HG02610 (cell line): ENCODE measurements at regions not wholly inside any gene's neighbourhood (a gene's known extent, or its start where the extent isn't known, plus 50 kb on each side); places are given as distances from the start of the nearest gene placed in this dataset.
"Not testable (repeated sequence)": the region's sequence is repeated elsewhere in the genome, so short reads cannot be mapped to it uniquely, and the experiment has no call there.

Experiments
- ATAC-seq: cut with Tn5 transposase; IDR thresholded peaks from one replicate; pipeline ENCODE4 v1.9.1; 2021; ENCODE audit warnings: mild to moderate bottlenecking, moderate library complexity; ENCODE audit not compliant: unreplicated experiment

- no peak for ATAC-seq
Measured at GRCh38 chr4:130698251-130698650, 1602.3 kb downstream of the C4orf33 start.

GRCh38 chr4:130699004-130699403 is 1603.1 kb downstream of the C4orf33 start:
- no peak for ATAC-seq

GRCh38 chr4:130703211-130703935 is 1607.4 kb downstream of the C4orf33 start:
- no peak for ATAC-seq

GRCh38 chr4:130705023-130705422 is 1609.1 kb downstream of the C4orf33 start:
- no peak for ATAC-seq

GRCh38 chr4:130712038-130712437 is 1616.1 kb downstream of the C4orf33 start:
- ATAC-seq = no peak

GRCh38 chr4:130714006-130714405 is 1618.1 kb downstream of the C4orf33 start:
- ATAC-seq = no peak

GRCh38 chr4:130722361-130722760 is 1626.4 kb downstream of the C4orf33 start:
- ATAC-seq = no peak

- no peak for ATAC-seq
Measured at GRCh38 chr4:130736436-130737185, 1640.7 kb downstream of the C4orf33 start.

GRCh38 chr4:130738233-130738632 is 1642.3 kb downstream of the C4orf33 start:
- ATAC-seq = no peak

GRCh38 chr4:130747842-130748241 is 1651.9 kb downstream of the C4orf33 start:
- no peak for ATAC-seq

GRCh38 chr4:130753926-130754325 is 1658.0 kb downstream of the C4orf33 start:
- no peak for ATAC-seq

GRCh38 chr4:130760246-130760645 is 1664.3 kb downstream of the C4orf33 start:
- ATAC-seq = no peak

- ATAC-seq = not testable (repeated sequence)
Measured at GRCh38 chr4:130767384-130767783, 1671.4 kb downstream of the C4orf33 start.

GRCh38 chr4:130772966-130773365 is 1677.0 kb downstream of the C4orf33 start:
- ATAC-seq = not testable (repeated sequence)

GRCh38 chr4:130808492-130808891 is 1712.5 kb downstream of the C4orf33 start:
- ATAC-seq = no peak

GRCh38 chr4:130812117-130812765 is 1716.3 kb downstream of the C4orf33 start:
- no peak for ATAC-seq

- no peak for ATAC-seq
Measured at GRCh38 chr4:130814896-130815295, 1718.9 kb downstream of the C4orf33 start.

GRCh38 chr4:130820448-130820847 is 1724.5 kb downstream of the C4orf33 start:
- no peak for ATAC-seq

- ATAC-seq = no peak
Measured at GRCh38 chr4:130825284-130825683, 1729.3 kb downstream of the C4orf33 start.

GRCh38 chr4:130850019-130850524 is 1754.1 kb downstream of the C4orf33 start:
- no peak for ATAC-seq

- ATAC-seq = no peak
Measured at GRCh38 chr4:130851107-130851506, 1755.2 kb downstream of the C4orf33 start.

- no peak for ATAC-seq
Measured at GRCh38 chr4:130851932-130852331, 1756.0 kb downstream of the C4orf33 start.
